ENCODE measurements at regions not wholly inside any gene's neighbourhood (a gene's known extent, or its start where the extent isn't known, plus 50 kb on each side); places are given as distances from the start of the nearest gene placed in this dataset.

GRCh38 chr20:48287021-48287494 lies 501.8 kb upstream of the SULF2 start (continued):
- TF ChIP-seq CEBPB (IDR thresholded peaks at IDR 0.05; ENCODE audit: borderline replicate concordance, low read depth, low read length) (peak; percentile 26; the same call in 1 of the 2 replicates), SMAD3 (CRISPR knock-in tag; IDR thresholded peaks at IDR 0.05) (no peak), DR1 (CRISPR knock-in tag; IDR thresholded peaks at IDR 0.05) (no peak), ZNF660 (CRISPR knock-in tag; IDR thresholded peaks at IDR 0.05; ENCODE audit: borderline replicate concordance, low read depth) (no peak), SALL1 (CRISPR knock-in tag; IDR thresholded peaks at IDR 0.05) (peak; percentile 38)

GRCh38 chr20:48286601-48287000 lies 501.3 kb upstream of the SULF2 start:
- Histone ChIP-seq H3K9ac (ENCODE audit: insufficient read depth, low read depth, low read length) (no peak overlapping the region), H3K4me1 (ENCODE audit: insufficient read depth, low read length) (peaks cover 67% of the 10 kb centered on the region), H2AFZ (ENCODE audit: low read length) (no peak overlapping the region), H3K4me3 (replicated peaks in 1 of 3; ENCODE audit: insufficient read depth in 1 of 3, low read depth in 2 of 3, low read length in 3 of 3) (no peak overlapping the region), H3K9me3 (ENCODE audit: low read length) (no peaks in the 10 kb centered on the region), H3K27ac (ENCODE audit: extremely low read length, insufficient read depth, low read length) (no peak overlapping the region), H4K20me1 (ENCODE audit: insufficient read depth, low read length) (no peaks in the 10 kb centered on the region), H3K27me3 (ENCODE audit: control insufficient read depth in 1 of 2, insufficient read depth in 2 of 2, low read length in 2 of 2) (peaks cover 0 to 12% of the 10 kb centered on the region in 2 experiments; a peak in 3 of 5 replicates), H3K4me2 (ENCODE audit: low read depth, low read length) (no peak overlapping the region; the same call in 1 of the 2 replicates), H3K79me2 (ENCODE audit: insufficient read depth, low read length) (no peaks in the 10 kb centered on the region), H3K36me3 (replicated peaks in 1 of 2; ENCODE audit: control insufficient read depth in 1 of 2, insufficient read depth in 2 of 2, low read length in 2 of 2) (no peaks in the 10 kb centered on the region)
- no peak for DNase-seq (ENCODE audit: low spot score)
- 40% methylated on average over 1 of the region's 1 CpG for WGBS (ENCODE audit: low lambda C conversion rate)
- ATAC-seq, result no peak; the same call in 1 of the 3 replicates
- POLR2A ChIA-PET, result no interaction called here
- CTCF ChIA-PET (ENCODE audit: low intra/inter-chr PET ratio, low total read pairs), result interaction anchor here (0.8 kb wide), 1 partner anchor 334 kb away, joined by 3 read pairs; no protein-coding TSS in a partner anchor
- intact Hi-C loops (cut with micrococcal nuclease; ENCODE audit: unreplicated experiment), result no loop called here
- TF ChIP-seq ATF4 (CRISPR knock-in tag; IDR thresholded peaks at IDR 0.05) (peak in 1 of 2 experiments; percentile 27; a peak in 1 of 4 replicates), HIVEP1 (CRISPR knock-in tag; IDR thresholded peaks at IDR 0.05) (no peak), ZNF562 (CRISPR knock-in tag; IDR thresholded peaks at IDR 0.05; ENCODE audit: borderline replicate concordance) (no peak), THRA (CRISPR knock-in tag; IDR thresholded peaks at IDR 0.05; ENCODE audit: borderline replicate concordance) (no peak)
- in situ Hi-C loops (cut with HindIII; ENCODE audit: extremely low pct_ligation_motif_present, low pct_unique_long_range_greater_than_20kb), result no loop called here
- no peak for FAIRE-seq
- no TSS peak for BruUV-seq (replicated peaks)
